ENCODE measurements at regions not wholly inside any gene's neighbourhood (a gene's known extent, or its start where the extent isn't known, plus 50 kb on each side); places are given as distances from the start of the nearest gene placed in this dataset.

DNA sequence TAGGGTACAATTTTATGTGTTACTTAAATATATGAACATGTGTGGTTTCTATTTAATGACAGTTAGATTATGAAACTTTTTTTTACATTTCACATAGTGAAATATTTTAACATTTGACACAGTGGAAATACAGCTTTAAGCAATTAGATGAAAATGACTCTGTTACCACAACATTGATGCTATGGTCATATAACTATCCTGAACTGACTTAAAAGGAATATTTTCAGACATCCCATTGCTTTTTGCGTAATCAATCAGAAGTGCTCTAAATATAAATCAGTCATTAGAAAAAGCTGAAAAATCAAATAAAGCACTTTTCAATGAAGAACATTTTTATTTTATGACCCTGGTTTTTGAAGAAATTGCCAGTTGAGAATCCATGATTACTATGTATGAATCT, 80.3 kb downstream of the UFM1 start:
- no peak for DNase-seq (ENCODE audit: low spot score)
- H3K27ac ChIP-seq = no peak overlapping the region
- CTCF ChIA-PET = interaction anchor here (1.5 kb wide), 1 partner anchor 48 kb away, joined by 3 read pairs; no protein-coding TSS in a partner anchor
- POLR2A ChIA-PET (ENCODE audit: low non-redundant PET) = no interaction called here
- TF ChIP-seq, protein P1, sequence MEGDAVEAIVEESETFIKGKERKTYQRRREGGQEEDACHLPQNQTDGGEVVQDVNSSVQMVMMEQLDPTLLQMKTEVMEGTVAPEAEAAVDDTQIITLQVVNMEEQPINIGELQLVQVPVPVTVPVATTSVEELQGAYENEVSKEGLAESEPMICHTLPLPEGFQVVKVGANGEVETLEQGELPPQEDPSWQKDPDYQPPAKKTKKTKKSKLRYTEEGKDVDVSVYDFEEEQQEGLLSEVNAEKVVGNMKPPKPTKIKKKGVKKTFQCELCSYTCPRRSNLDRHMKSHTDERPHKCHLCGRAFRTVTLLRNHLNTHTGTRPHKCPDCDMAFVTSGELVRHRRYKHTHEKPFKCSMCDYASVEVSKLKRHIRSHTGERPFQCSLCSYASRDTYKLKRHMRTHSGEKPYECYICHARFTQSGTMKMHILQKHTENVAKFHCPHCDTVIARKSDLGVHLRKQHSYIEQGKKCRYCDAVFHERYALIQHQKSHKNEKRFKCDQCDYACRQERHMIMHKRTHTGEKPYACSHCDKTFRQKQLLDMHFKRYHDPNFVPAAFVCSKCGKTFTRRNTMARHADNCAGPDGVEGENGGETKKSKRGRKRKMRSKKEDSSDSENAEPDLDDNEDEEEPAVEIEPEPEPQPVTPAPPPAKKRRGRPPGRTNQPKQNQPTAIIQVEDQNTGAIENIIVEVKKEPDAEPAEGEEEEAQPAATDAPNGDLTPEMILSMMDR (conservative IDR thresholded peaks at IDR 0.05; ENCODE audit: low read depth) = no peak

GRCh38 chr13:38430796-38431195, 81.1 kb downstream of the UFM1 start:
- DNase-seq (ENCODE audit: low spot score) = no peak
- ChIA-PET POLR2A (ENCODE audit: low non-redundant PET) (no interaction called here), CTCF (interaction anchor here (1.5 kb wide), 1 partner anchor 47 kb away, joined by 3 read pairs; no protein-coding TSS in a partner anchor)
- TF ChIP-seq, protein P1 (conservative IDR thresholded peaks at IDR 0.05; ENCODE audit: low read depth) = no peak
- H3K27ac ChIP-seq = no peak overlapping the region

- TF ChIP-seq, protein P1 (conservative IDR thresholded peaks at IDR 0.05; ENCODE audit: low read depth) = no peak
- ChIA-PET CTCF (no interaction called here), POLR2A (ENCODE audit: low non-redundant PET) (no interaction called here)
- no peak overlapping the region for H3K27ac ChIP-seq
- no peak for DNase-seq (ENCODE audit: low spot score)
Observed at GRCh38 chr13:38440666-38441065, 91.0 kb downstream of the UFM1 start.

DNA sequence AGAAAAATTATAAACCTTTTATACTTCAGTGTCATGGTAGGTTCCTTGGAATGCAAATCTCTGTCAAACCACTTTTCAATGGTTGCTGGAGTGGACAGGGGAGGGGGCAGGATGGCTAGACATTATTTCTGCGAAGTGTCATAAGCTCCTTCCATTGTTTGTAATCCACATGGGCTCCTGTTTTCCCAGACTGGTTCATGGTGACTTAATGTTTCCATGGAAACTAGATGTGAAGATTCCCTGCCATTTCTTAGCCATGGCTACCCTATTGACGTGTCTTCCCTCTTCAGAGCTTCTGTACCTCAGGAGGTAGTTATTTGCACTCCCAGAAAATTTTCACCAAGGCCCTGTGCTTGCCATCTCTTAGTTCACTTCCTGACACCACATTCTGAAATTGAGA, 95.3 kb downstream of the UFM1 start:
- no peak overlapping the region for H3K27ac ChIP-seq
- POLR2A ChIA-PET (ENCODE audit: low non-redundant PET) = no interaction called here
- DNase-seq (ENCODE audit: low spot score) = no peak
- TF ChIP-seq, protein P1 (conservative IDR thresholded peaks at IDR 0.05; ENCODE audit: low read depth) = no peak
- CTCF ChIA-PET = interaction anchor here (0.6 kb wide), 1 partner anchor 9 kb away, joined by 5 read pairs; no protein-coding TSS in a partner anchor

GRCh38 chr13:38452656-38453055, 103.0 kb downstream of the UFM1 start:
- CTCF ChIA-PET = interaction anchor here (0.7 kb wide), 1 partner anchor 770 kb away, joined by 3 read pairs; no protein-coding TSS in a partner anchor
- no peak for DNase-seq (ENCODE audit: low spot score)
- TF ChIP-seq, protein P1 (conservative IDR thresholded peaks at IDR 0.05; ENCODE audit: low read depth) = no peak
- no peak overlapping the region for H3K27ac ChIP-seq
- POLR2A ChIA-PET (ENCODE audit: low non-redundant PET) = interaction anchor here (0.6 kb wide), 1 partner anchor 1383 kb away, joined by 3 read pairs; no protein-coding TSS in a partner anchor

- CTCF ChIA-PET = no interaction called here
- POLR2A ChIA-PET (ENCODE audit: low non-redundant PET) = no interaction called here
- DNase-seq (ENCODE audit: low spot score) = no peak
- TF ChIP-seq, protein P1 (conservative IDR thresholded peaks at IDR 0.05; ENCODE audit: low read depth) = no peak
- H3K27ac ChIP-seq = no peak overlapping the region
Observed at GRCh38 chr13:38462605-38463004, 113.0 kb downstream of the UFM1 start.

All from RWPE1 (cell line).